Stimulated activated effector memory CD8-positive, alpha-beta T cell treated with anti-CD3 and anti-CD28 coated beads, Interleukin-12 subunit alpha, Interleukin-12 subunit beta, amount 100 ng/mL, for 72 hours (primary cell): ENCODE measurements at regions not wholly inside any gene's neighbourhood (a gene's known extent, or its start where the extent isn't known, plus 50 kb on each side); places are given as distances from the start of the nearest gene placed in this dataset.
A peak's percentile ranks its signal among the peaks of the same experiment; 100 is the strongest.

Experiments
- ATAC-seq: fragments of 150-1000 bp; cut with Tn5 transposase; 2 replicates; pipeline ENCODE4 v1.10.0; 2021
- DNase-seq, 2 donors: peaks; one replicate each; pipeline ENCODE4 v3.0.0; 2021 to 2022; ENCODE audit warnings: low spot score in 2 of 2
- H3K27ac Mint-ChIP-seq: one replicate; pipeline ENCODE4 v1.8.0; 2022; ENCODE audit warnings: mild to moderate bottlenecking, mixed read lengths
- H3K36me3 Mint-ChIP-seq: one replicate; pipeline ENCODE4 v1.8.0; 2022; ENCODE audit warnings: mild to moderate bottlenecking, mixed read lengths
- H3K4me1 Mint-ChIP-seq: one replicate; pipeline ENCODE4 v1.8.0; 2022; ENCODE audit warnings: mixed read lengths
- H3K4me3 Mint-ChIP-seq: one replicate; pipeline ENCODE4 v1.8.0; 2022; ENCODE audit warnings: mild to moderate bottlenecking, mixed read lengths
- H3K9me3 Mint-ChIP-seq: one replicate; pipeline ENCODE4 v1.8.0; 2022; ENCODE audit warnings: mixed read lengths

DNA sequence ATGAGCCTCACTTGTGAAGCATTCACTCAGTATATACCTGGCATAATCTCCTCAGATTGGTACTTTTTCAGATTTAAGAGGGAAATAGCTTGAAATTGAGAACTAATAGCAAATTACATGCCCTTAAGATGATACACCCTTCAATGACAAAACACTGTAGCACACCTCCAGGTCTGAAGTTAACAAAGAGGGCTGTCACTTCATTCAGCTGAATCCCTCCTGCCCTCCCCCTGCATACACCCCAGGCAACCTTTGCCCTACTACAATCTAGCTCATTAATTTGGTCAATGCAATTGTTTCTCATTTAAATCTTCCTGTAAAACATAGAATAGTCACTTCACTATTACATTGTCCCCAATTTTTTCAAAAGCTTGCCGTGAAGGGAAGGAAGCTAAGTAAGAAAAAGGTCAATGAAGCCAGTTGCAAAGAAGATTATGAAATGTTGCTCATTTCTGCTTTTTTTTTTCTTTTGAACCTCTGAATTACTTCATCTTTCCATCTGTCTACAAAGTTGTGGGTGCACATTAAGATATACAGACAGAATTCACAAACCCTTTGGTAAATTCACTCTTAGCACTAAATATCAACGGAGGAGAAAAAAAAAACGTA is 294.8 kb upstream of the PTGER4 start:
- peak overlapping the region; percentile 79 for H3K27ac Mint-ChIP-seq

GRCh38 chr5:40383749-40384651 is 295.7 kb upstream of the PTGER4 start:
- Mint-ChIP-seq H3K27ac (peak overlapping the region; percentile 79), H3K36me3 (no peaks in the 10 kb centered on the region), H3K4me1 (peaks cover 75% of the 10 kb centered on the region), H3K9me3 (no peaks in the 10 kb centered on the region), H3K4me3 (peak overlapping the region; percentile 51)
- ATAC-seq (peak; percentile 84), DNase-seq (peak in 1 of 2 donors; percentile 60)

More for the DNA sequence above, 294.8 kb upstream of the PTGER4 start:
- Mint-ChIP-seq H3K9me3 (no peaks in the 10 kb centered on the region), H3K4me3 (peak overlapping the region; percentile 51), H3K36me3 (no peaks in the 10 kb centered on the region), H3K4me1 (peaks cover 78% of the 10 kb centered on the region)
- no peak for ATAC-seq
- no peak for DNase-seq

- H3K4me3 Mint-ChIP-seq, result no peak overlapping the region
- no peaks in the 10 kb centered on the region for H3K36me3 Mint-ChIP-seq
- ATAC-seq (peak; percentile 14), DNase-seq (no peak)
- H3K27ac Mint-ChIP-seq, result no peak overlapping the region
- H3K4me1 Mint-ChIP-seq, result peaks cover 72% of the 10 kb centered on the region
- H3K9me3 Mint-ChIP-seq, result no peaks in the 10 kb centered on the region
These were observed 297.9 kb upstream of the PTGER4 start for GRCh38 chr5:40381676-40382363.

DNA sequence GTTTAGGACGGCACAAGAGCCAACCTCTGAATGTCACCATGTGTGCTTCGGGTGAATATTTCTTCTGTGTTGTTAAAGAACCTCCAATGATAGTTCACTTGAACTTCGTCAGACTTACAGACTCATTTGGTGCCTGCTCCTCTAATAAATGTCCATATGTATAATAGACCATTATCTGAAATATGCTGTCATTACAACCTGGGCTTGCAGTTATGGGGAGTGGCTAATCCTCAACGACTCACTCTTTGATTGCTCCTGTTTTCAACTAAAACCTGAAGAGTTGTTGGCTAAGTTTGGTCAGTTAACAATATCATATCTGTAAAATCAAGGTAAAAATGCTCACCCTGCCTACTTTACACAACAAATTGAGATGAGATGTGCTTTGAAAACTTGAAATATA is 298.7 kb upstream of the PTGER4 start:
- Mint-ChIP-seq H3K36me3 (no peaks in the 10 kb centered on the region), H3K4me3 (no peak overlapping the region), H3K9me3 (no peaks in the 10 kb centered on the region), H3K4me1 (peaks cover 66% of the 10 kb centered on the region), H3K27ac (no peak overlapping the region)
- ATAC-seq (no peak), DNase-seq (no peak)

DNA sequence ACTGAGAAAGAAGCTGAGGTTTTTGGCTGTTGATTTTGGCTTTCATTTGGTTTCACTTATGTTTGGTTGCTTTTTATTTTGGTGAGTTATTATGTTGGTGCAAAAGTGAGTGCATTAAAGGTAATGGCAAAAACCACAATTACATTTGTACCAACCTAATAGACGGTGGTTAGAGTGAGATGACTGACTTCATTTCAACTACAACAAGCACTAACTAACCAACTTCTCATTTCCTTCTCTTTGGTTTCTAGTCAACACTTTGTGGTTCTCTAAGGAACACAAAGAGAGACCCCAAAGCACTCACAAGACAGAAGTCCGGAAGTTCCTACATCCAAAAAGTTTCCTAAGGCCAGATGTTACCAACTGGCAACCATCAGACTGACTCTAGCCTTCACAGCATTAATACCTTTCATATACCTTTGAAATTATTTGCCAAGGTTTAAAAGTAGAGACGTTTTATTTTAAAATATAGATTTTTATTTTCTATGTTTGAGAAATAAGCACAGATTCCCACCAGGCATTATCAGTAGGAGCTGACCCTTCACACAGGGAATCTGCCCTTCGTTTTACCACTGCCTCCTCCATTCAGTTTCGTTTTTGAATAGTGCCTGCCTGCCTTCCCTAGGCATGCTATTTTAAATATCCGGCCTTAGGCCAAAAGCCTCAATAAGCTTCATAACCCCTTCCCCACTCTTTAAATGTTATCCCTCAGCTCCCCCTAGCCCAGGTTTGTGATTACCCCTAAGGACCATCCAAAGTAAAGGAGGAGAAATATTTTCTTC is 301.1 kb upstream of the PTGER4 start:
- H3K4me3 Mint-ChIP-seq, result peak overlapping the region; percentile 18
- H3K9me3 Mint-ChIP-seq, result no peaks in the 10 kb centered on the region
- H3K4me1 Mint-ChIP-seq, result peaks cover 42% of the 10 kb centered on the region
- ATAC-seq (peak; percentile 86), DNase-seq (no peak)
- H3K36me3 Mint-ChIP-seq, result no peaks in the 10 kb centered on the region
- H3K27ac Mint-ChIP-seq, result peak overlapping the region; percentile 74

DNA sequence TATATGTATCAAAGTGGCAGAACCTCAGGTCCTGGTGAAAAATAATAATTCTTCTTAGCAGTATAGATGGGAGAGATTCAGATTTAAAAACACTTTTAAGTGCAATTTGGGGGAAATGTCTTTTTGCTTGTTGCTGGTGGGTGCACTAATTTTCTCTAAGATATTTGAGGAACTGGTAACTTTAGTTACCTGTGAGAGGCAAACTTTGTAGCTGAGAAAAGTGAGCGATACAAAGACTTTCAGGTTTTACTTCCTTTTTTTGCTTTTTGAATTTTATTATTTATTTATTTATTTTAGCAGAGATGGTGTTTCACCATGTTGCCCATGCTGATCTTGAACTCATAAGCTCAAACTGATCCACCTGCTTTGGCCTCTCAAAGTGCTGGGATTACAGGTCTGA is 303.1 kb upstream of the PTGER4 start:
- Mint-ChIP-seq H3K27ac (no peak overlapping the region), H3K4me1 (peaks cover 25% of the 10 kb centered on the region), H3K4me3 (no peak overlapping the region), H3K36me3 (no peaks in the 10 kb centered on the region), H3K9me3 (no peaks in the 10 kb centered on the region)
- DNase-seq (no peak), ATAC-seq (no peak)

DNA sequence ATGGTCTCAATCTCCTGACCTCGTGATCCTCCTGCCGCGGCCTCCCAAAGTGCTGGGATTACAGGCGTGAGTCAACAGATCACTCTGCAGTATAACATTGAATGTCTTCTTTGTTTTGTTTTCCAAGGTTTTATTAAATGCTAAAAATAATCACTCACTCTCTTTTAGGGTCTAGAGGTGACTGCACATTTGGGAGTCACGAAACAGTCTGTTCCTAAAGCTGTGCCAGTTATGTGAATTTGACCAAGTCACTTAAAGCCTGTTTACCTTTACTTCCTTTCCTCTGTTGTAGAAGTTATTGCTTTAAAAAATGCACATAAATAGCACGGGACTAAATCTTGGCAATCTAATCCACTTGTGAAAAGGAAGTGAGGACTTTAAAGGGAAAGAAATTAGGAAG is 304.9 kb upstream of the PTGER4 start:
- no peak overlapping the region for H3K4me3 Mint-ChIP-seq
- ATAC-seq (no peak), DNase-seq (no peak)
- peaks cover 4% of the 10 kb centered on the region for H3K9me3 Mint-ChIP-seq
- no peak overlapping the region for H3K27ac Mint-ChIP-seq
- no peaks in the 10 kb centered on the region for H3K36me3 Mint-ChIP-seq
- H3K4me1 Mint-ChIP-seq, result peaks cover 19% of the 10 kb centered on the region

GRCh38 chr5:40368200-40368599 is 311.5 kb upstream of the PTGER4 start:
- H3K27ac Mint-ChIP-seq, result no peak overlapping the region
- DNase-seq (no peak), ATAC-seq (no peak)
- H3K4me3 Mint-ChIP-seq, result no peak overlapping the region
- H3K36me3 Mint-ChIP-seq, result no peaks in the 10 kb centered on the region
- peaks cover 13% of the 10 kb centered on the region for H3K4me1 Mint-ChIP-seq
- peaks cover 7% of the 10 kb centered on the region for H3K9me3 Mint-ChIP-seq

- Mint-ChIP-seq H3K36me3 (no peaks in the 10 kb centered on the region), H3K27ac (no peak overlapping the region), H3K4me1 (peaks cover 13% of the 10 kb centered on the region), H3K4me3 (no peak overlapping the region), H3K9me3 (peaks cover 7% of the 10 kb centered on the region)
- DNase-seq, result no peak
- no peak for ATAC-seq
These were observed 312.5 kb upstream of the PTGER4 start for GRCh38 chr5:40367255-40367654.

DNA sequence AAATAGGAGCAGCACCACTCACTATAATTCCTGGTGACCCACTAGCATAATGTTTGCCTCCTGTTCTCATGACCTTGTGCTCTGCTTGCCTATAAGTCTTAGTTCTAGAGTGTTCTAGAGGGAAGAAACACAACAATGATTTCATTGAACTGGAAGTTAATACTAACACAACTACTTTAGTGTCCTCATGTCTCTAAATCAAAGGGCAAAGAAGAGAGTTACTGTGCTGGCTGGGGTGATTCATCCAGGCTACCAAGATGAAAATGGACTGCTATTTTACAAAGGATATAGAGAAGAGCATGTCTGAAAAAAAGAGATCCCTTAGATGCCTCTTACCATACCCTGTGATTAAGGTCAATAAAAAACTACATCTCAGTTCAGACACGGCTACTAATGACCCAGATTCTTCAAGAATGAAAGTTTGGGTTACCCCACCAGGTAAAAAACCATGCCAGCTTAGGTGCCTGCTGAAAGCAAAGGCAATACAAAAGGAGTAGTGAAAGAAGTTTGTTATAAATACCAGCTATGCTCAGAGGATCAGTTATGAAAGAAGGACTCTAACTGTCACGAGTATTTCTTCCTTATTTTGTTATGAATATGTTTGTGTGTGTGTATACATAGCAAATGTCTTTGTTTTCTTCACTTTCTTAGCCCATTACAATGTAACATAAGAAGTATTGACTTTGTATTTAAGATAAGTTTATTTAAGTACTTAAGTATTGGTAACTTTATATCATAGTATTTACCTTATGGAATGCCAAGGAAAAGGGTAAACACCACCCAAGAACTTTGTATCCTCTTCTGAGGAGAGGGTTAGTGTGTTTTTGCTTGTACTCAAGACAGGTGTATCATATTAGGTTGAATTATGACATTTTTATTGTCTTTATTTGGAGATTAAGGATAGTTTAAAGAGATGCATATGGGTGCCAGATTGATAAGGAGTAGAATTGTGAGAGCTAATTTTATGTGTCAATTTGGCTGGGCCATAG is 314.1 kb upstream of the PTGER4 start:
- Mint-ChIP-seq H3K27ac (no peak overlapping the region), H3K36me3 (no peaks in the 10 kb centered on the region), H3K9me3 (peaks cover 3% of the 10 kb centered on the region), H3K4me3 (no peak overlapping the region), H3K4me1 (peaks cover 21% of the 10 kb centered on the region)
- ATAC-seq (no peak), DNase-seq (no peak)

- no peak for ATAC-seq
- peaks cover 33% of the 10 kb centered on the region for H3K4me1 Mint-ChIP-seq
- peaks cover 3% of the 10 kb centered on the region for H3K9me3 Mint-ChIP-seq
- no peak overlapping the region for H3K27ac Mint-ChIP-seq
- no peaks in the 10 kb centered on the region for H3K36me3 Mint-ChIP-seq
- no peak for DNase-seq
- H3K4me3 Mint-ChIP-seq, result no peak overlapping the region
These were observed 315.3 kb upstream of the PTGER4 start for GRCh38 chr5:40364441-40364840.

DNA sequence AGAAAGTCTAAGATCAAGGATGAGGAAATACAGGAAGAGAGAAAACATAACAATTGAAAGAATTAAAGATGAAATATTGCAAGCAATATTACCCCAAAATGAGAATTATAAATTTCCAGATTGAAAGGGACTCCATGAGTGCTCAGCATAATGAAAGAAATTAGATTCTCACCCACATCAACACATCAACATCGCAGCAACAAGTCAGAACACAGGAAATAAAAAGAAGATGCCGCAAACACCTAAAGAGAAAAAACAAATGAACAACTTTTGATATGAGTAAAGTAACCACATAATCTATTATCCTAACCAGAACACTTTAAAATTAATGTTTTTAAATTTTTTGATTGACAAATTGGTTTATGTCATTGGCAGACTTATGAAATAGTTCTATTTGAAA is 318.3 kb upstream of the PTGER4 start:
- Mint-ChIP-seq H3K36me3 (no peaks in the 10 kb centered on the region), H3K4me1 (peaks cover 43% of the 10 kb centered on the region), H3K4me3 (peak overlapping the region; percentile 7), H3K9me3 (peaks cover 3% of the 10 kb centered on the region), H3K27ac (peak overlapping the region; percentile 1)
- ATAC-seq, result peak; percentile 89
- no peak for DNase-seq

- Mint-ChIP-seq H3K27ac (peak overlapping the region; percentile 1), H3K4me3 (peak overlapping the region; percentile 7)
- ATAC-seq, result peak; percentile 61
These were observed 319.0 kb upstream of the PTGER4 start for GRCh38 chr5:40360685-40361084.

DNA sequence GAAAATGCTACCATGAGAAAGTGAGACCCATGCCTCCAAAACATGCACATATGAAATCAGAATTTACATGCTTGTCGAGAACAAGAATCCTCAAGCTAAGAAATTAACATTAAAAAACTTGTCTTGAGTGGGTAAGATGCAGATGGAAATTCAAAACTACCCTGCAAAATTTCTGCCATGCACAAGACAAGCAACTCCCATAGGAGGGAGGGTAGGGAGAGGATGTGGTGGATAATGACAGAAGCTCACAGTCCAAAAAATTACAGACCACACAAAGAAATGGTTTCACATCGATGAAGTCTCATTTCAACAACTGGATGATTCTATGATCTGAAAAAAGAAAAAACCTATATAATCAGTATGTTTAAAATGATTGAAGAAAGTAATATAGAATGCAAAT is 319.9 kb upstream of the PTGER4 start:
- Mint-ChIP-seq H3K4me3 (peak overlapping the region; percentile 7), H3K27ac (no peak overlapping the region), H3K4me1 (peaks cover 40% of the 10 kb centered on the region), H3K9me3 (peaks cover 3% of the 10 kb centered on the region), H3K36me3 (no peaks in the 10 kb centered on the region)
- DNase-seq (no peak), ATAC-seq (peak; percentile 45)

More at GRCh38 chr5:40360685-40361084, 319.0 kb upstream of the PTGER4 start:
- DNase-seq, result no peak
- Mint-ChIP-seq H3K36me3 (no peaks in the 10 kb centered on the region), H3K9me3 (peaks cover 3% of the 10 kb centered on the region), H3K4me1 (peaks cover 42% of the 10 kb centered on the region)
